ENCODE measurements at regions not wholly inside any gene's neighbourhood (a gene's known extent, or its start where the extent isn't known, plus 50 kb on each side); places are given as distances from the start of the nearest gene placed in this dataset.

DNA sequence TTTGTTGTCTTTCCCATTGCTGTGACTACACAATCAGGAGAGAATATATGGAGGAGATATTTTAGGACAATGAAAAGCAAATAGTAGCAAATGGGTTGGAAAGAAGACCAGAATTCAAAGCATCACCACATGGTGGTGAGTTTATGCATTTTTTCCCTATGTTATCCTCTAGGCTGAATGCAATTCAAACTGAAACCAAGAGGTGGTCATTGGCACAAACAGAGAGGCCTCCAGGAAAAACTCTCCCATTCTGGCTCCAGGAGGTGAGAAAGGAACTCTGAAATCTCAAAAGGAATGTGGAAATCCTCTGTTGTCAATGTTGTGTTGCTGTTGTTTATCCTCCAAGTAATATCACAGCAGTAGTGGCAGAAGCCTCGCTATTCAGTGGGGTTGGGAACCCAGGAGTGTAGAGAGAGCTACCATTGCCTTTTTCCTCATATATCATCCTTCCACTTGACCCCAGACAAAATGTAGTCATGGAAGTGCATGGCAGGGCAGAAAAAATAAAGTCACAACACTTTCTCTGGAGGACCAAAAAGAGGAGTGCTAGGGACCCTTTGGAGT, 819.1 kb downstream of the GRID1 start:
- DNase-seq (ENCODE audit: low spot score) = no peak

- peak; percentile 56 for DNase-seq (ENCODE audit: low spot score)
Observed at GRCh38 chr10:85548034-85548433, 818.6 kb downstream of the GRID1 start.
